AG09319 (cell line): ENCODE measurements at regions not wholly inside any gene's neighbourhood (a gene's known extent, or its start where the extent isn't known, plus 50 kb on each side); places are given as distances from the start of the nearest gene placed in this dataset.

Source experiments
- DNase-seq: peaks from one replicate; pipeline ENCODE4 v3.0.0-alpha.2; 2010; ENCODE audit warnings: low read depth; ENCODE audit errors: extremely low read depth
- CTCF ChIP-seq: IDR thresholded peaks from 2 replicates; pipeline ENCODE4 v1.5.1; 2011; ENCODE audit warnings: low read depth, mild to moderate bottlenecking, inconsistent platforms, low read length, moderate library complexity

- DNase-seq = no peak
- TF ChIP-seq CTCF = no peak
Measured at GRCh38 chr5:158223054-158223600, 364.2 kb upstream of the CLINT1 start.

- no peak for DNase-seq
- TF ChIP-seq CTCF = no peak
Measured at GRCh38 chr5:158212917-158213316, 354.0 kb upstream of the CLINT1 start.

GRCh38 chr5:158212237-158212636, 353.3 kb upstream of the CLINT1 start:
- TF ChIP-seq CTCF = no peak
- DNase-seq = no peak

- no peak for TF ChIP-seq CTCF
- no peak for DNase-seq
Measured at GRCh38 chr5:158209219-158209908, 350.4 kb upstream of the CLINT1 start.

- no peak for DNase-seq
- no peak for TF ChIP-seq CTCF
Measured at GRCh38 chr5:158207733-158208132, 348.8 kb upstream of the CLINT1 start.

GRCh38 chr5:158205992-158206391, 347.0 kb upstream of the CLINT1 start:
- no peak for DNase-seq
- TF ChIP-seq CTCF = no peak

GRCh38 chr5:158203261-158203660, 344.3 kb upstream of the CLINT1 start:
- TF ChIP-seq CTCF = no peak
- DNase-seq = no peak
